PC-3 (cell line): ENCODE measurements at regions not wholly inside any gene's neighbourhood (a gene's known extent, or its start where the extent isn't known, plus 50 kb on each side); places are given as distances from the start of the nearest gene placed in this dataset.

Experiments
- EZH2phosphoT487 ChIP-seq: fragments of 300-600 bp; sonication (generic); IDR thresholded peaks from 2 replicates; pipeline ENCODE4 v1.6.1; 2018; ENCODE audit warnings: mild to moderate bottlenecking, antibody characterized with exemption, low read length, borderline replicate concordance
- TF ChIP-seq, protein P1 (sequence below): fragments of 300-600 bp; sonication (generic); conservative IDR thresholded peaks from 2 replicates; pipeline ENCODE4 v1.5.1; 2017; ENCODE audit warnings: antibody characterized with exemption, low read depth, mild to moderate bottlenecking, low read length

GRCh38 chr2:203796248-203797010, 71.1 kb upstream of the CTLA4 start:
- TF ChIP-seq, protein P1, sequence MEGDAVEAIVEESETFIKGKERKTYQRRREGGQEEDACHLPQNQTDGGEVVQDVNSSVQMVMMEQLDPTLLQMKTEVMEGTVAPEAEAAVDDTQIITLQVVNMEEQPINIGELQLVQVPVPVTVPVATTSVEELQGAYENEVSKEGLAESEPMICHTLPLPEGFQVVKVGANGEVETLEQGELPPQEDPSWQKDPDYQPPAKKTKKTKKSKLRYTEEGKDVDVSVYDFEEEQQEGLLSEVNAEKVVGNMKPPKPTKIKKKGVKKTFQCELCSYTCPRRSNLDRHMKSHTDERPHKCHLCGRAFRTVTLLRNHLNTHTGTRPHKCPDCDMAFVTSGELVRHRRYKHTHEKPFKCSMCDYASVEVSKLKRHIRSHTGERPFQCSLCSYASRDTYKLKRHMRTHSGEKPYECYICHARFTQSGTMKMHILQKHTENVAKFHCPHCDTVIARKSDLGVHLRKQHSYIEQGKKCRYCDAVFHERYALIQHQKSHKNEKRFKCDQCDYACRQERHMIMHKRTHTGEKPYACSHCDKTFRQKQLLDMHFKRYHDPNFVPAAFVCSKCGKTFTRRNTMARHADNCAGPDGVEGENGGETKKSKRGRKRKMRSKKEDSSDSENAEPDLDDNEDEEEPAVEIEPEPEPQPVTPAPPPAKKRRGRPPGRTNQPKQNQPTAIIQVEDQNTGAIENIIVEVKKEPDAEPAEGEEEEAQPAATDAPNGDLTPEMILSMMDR = no peak
- TF ChIP-seq EZH2phosphoT487 = no peak
